PC-3 (cell line): ENCODE measurements at regions not wholly inside any gene's neighbourhood (a gene's known extent, or its start where the extent isn't known, plus 50 kb on each side); places are given as distances from the start of the nearest gene placed in this dataset.

ENCODE experiments used
- ATAC-seq: fragments of 200-7000 bp; cut with Tn5 transposase; 2 replicates; pipeline ENCODE4 v1.9.1; 2020; ENCODE audit warnings: mild to moderate bottlenecking, moderate library complexity
- BruUV-seq: library from RNA; stranded (reverse); fragments of 400-500 nt; replicated peaks from 2 replicates; lab custom pipeline; 2021; lab: Mats Ljungman, UMichigan
- CTCF ChIA-PET: fragments of 300-600 bp; sonication (Branson Sonifier 250); formaldehyde crosslinking; loops from one replicate; lab custom pipeline; 2022; ENCODE audit warnings: antibody characterized with exemption; lab: Charles Lee
- POLR2A ChIA-PET: fragments of 300-600 bp; sonication (Branson Sonifier 250); formaldehyde crosslinking; loops from one replicate; lab custom pipeline; 2022; ENCODE audit warnings: antibody characterized with exemption; ENCODE audit not compliant: unreplicated experiment; lab: Charles Lee
- DNase-seq: peaks from one replicate; pipeline ENCODE4 v3.0.0-alpha.2; 2015
- H2AFZ ChIP-seq: fragments of 300-600 bp; sonication (generic); 2 replicates; pipeline ENCODE4 v1.6.0; 2016; ENCODE audit warnings: antibody characterized with exemption, low read length
- H3F3A ChIP-seq: fragments of 300-600 bp; sonication (generic); one replicate; pipeline ENCODE4 v1.6.0; 2017; ENCODE audit warnings: antibody characterized with exemption, low read length, control low read depth, mild to moderate bottlenecking; ENCODE audit not compliant: unreplicated experiment
- H3K27ac ChIP-seq: fragments of 300-600 bp; sonication (generic); 2 replicates; pipeline ENCODE4 v1.5.1; 2016; ENCODE audit warnings: mild to moderate bottlenecking, low read length
- H3K27me3 ChIP-seq: fragments of 300-600 bp; sonication (generic); 2 replicates; pipeline ENCODE4 v1.6.1; 2016; ENCODE audit warnings: low read length, mixed read lengths
- H3K36me3 ChIP-seq: fragments of 300-600 bp; sonication (generic); 2 replicates; pipeline ENCODE4 v1.6.1; 2016; ENCODE audit warnings: low read depth, mixed run types, low read length, mixed read lengths
- H3K4me1 ChIP-seq: fragments of 300-600 bp; sonication (generic); 2 replicates; pipeline ENCODE4 v1.5.1; 2016; ENCODE audit warnings: low read length; ENCODE audit not compliant: insufficient read depth
- H3K4me2 ChIP-seq: fragments of 300-600 bp; sonication (generic); 2 replicates; pipeline ENCODE4 v1.6.0; 2016; ENCODE audit warnings: low read length
- H3K4me3 ChIP-seq: fragments of 300-600 bp; sonication (generic); 2 replicates; pipeline ENCODE4 v1.5.1; 2016; ENCODE audit warnings: mild to moderate bottlenecking, low read length, mixed read lengths
- H3K79me2 ChIP-seq: fragments of 300-600 bp; sonication (generic); 2 replicates; pipeline ENCODE4 v1.6.1; 2017; ENCODE audit warnings: low read length, mixed read lengths
- H3K9ac ChIP-seq: fragments of 300-600 bp; sonication (generic); 2 replicates; pipeline ENCODE4 v1.6.0; 2016; ENCODE audit warnings: mild to moderate bottlenecking, low read length
- H3K9me2 ChIP-seq: fragments of 300-600 bp; sonication (generic); replicated peaks from 2 replicates; pipeline ENCODE4 v1.6.1; 2016; ENCODE audit warnings: mixed run types, low read length, mixed read lengths
- H3K9me3 ChIP-seq: fragments of 300-600 bp; sonication (generic); 2 replicates; pipeline ENCODE4 v1.6.1; 2016; ENCODE audit warnings: low read length, mixed read lengths
- H4K20me1 ChIP-seq: fragments of 300-600 bp; sonication (generic); 2 replicates; pipeline ENCODE4 v1.6.1; 2016; ENCODE audit warnings: low read length, mixed read lengths
- CTCF ChIP-seq: fragments of 300-600 bp; sonication (generic); conservative IDR thresholded peaks from 2 replicates; pipeline ENCODE4 v1.5.1; 2017; ENCODE audit warnings: antibody characterized with exemption, low read depth, mild to moderate bottlenecking, low read length
- EZH2 ChIP-seq: fragments of 300-600 bp; sonication (generic); IDR thresholded peaks from one replicate; pipeline ENCODE4 v1.6.1; 2017; ENCODE audit warnings: antibody characterized with exemption, mild to moderate bottlenecking, low read length; ENCODE audit not compliant: unreplicated experiment
- EZH2phosphoT487 ChIP-seq: fragments of 300-600 bp; sonication (generic); IDR thresholded peaks from 2 replicates; pipeline ENCODE4 v1.6.1; 2018; ENCODE audit warnings: mild to moderate bottlenecking, antibody characterized with exemption, low read length, borderline replicate concordance
- intact Hi-C: fragments of 100-400 bp; cut with micrococcal nuclease; formaldehyde crosslinking; loops from 2 replicates; pipeline ENCODE4 v1.9.0; 2023

- H3K9me3 ChIP-seq, result no peaks in the 10 kb centered on the region
- intact Hi-C loops, result no loop called here
- BruUV-seq, result no TSS peak
- H3K36me3 ChIP-seq, result no peaks in the 10 kb centered on the region
- H3K79me2 ChIP-seq, result no peaks in the 10 kb centered on the region
- POLR2A ChIA-PET, result no interaction called here
- H4K20me1 ChIP-seq, result no peaks in the 10 kb centered on the region
- H3K4me2 ChIP-seq, result no peak overlapping the region
- H3K27me3 ChIP-seq, result peaks cover 83% of the 10 kb centered on the region
- no peak for ATAC-seq
- no peak for DNase-seq
- H3K4me1 ChIP-seq, result no peaks in the 10 kb centered on the region
- no peak overlapping the region for H3K4me3 ChIP-seq
- TF ChIP-seq CTCF (no peak), EZH2phosphoT487 (no peak), EZH2 (no peak)
- H3F3A ChIP-seq, result no peaks in the 10 kb centered on the region
- H3K9ac ChIP-seq, result no peak overlapping the region
- no peak overlapping the region for H3K27ac ChIP-seq
- no peaks in the 10 kb centered on the region for H3K9me2 ChIP-seq
- H2AFZ ChIP-seq, result no peak overlapping the region
- CTCF ChIA-PET, result no interaction called here
Observed at GRCh38 chr11:127118811-127119210, 118.2 kb upstream of the KIRREL3 start.

- peaks cover 72% of the 10 kb centered on the region for H3K27me3 ChIP-seq
- H3F3A ChIP-seq, result no peaks in the 10 kb centered on the region
- no peaks in the 10 kb centered on the region for H3K9me3 ChIP-seq
- H3K9me2 ChIP-seq, result no peaks in the 10 kb centered on the region
- CTCF ChIA-PET, result no interaction called here
- no peak overlapping the region for H3K4me3 ChIP-seq
- BruUV-seq, result no TSS peak
- H3K79me2 ChIP-seq, result no peaks in the 10 kb centered on the region
- H3K4me1 ChIP-seq, result no peaks in the 10 kb centered on the region
- TF ChIP-seq CTCF, result no peak
- TF ChIP-seq EZH2phosphoT487, result no peak
- no peak for TF ChIP-seq EZH2
- intact Hi-C loops, result no loop called here
- POLR2A ChIA-PET, result no interaction called here
- no peak overlapping the region for H3K9ac ChIP-seq
- no peak overlapping the region for H3K27ac ChIP-seq
- no peaks in the 10 kb centered on the region for H4K20me1 ChIP-seq
- ATAC-seq (no peak), DNase-seq (no peak)
- H3K36me3 ChIP-seq, result no peaks in the 10 kb centered on the region
- H2AFZ ChIP-seq, result no peak overlapping the region
- H3K4me2 ChIP-seq, result no peak overlapping the region
Observed at GRCh38 chr11:127117231-127117739, 116.7 kb upstream of the KIRREL3 start.

- ATAC-seq, result no peak
- no peaks in the 10 kb centered on the region for H3F3A ChIP-seq
Observed at GRCh38 chr11:127115844-127116243, 115.3 kb upstream of the KIRREL3 start.

More at GRCh38 chr11:127115844-127116243, 115.3 kb upstream of the KIRREL3 start:
- Histone ChIP-seq H3K4me2 (no peak overlapping the region), H3K36me3 (no peaks in the 10 kb centered on the region), H3K4me1 (no peaks in the 10 kb centered on the region), H3K9me2 (no peaks in the 10 kb centered on the region), H4K20me1 (no peaks in the 10 kb centered on the region), H2AFZ (no peak overlapping the region), H3K27me3 (peaks cover 61% of the 10 kb centered on the region), H3K79me2 (no peaks in the 10 kb centered on the region), H3K27ac (no peak overlapping the region), H3K9ac (no peak overlapping the region), H3K4me3 (no peak overlapping the region), H3K9me3 (0 out of 2 replicates have a peak, but pooled peaks cover 3% of the 10 kb centered on the region)
- ChIA-PET POLR2A (no interaction called here), CTCF (no interaction called here)
- BruUV-seq, result no TSS peak
- intact Hi-C loops, result no loop called here
- TF ChIP-seq EZH2phosphoT487, result no peak
- TF ChIP-seq EZH2, result no peak
- TF ChIP-seq CTCF, result no peak
- no peak for DNase-seq
